Umbilical cord (tissue), 1 donor: ENCODE measurements at regions not wholly inside any gene's neighbourhood (a gene's known extent, or its start where the extent isn't known, plus 50 kb on each side); places are given as distances from the start of the nearest gene placed in this dataset.

Experiments
- DNase-seq: peaks from one replicate; pipeline ENCODE4 v3.0.0-alpha.2; 2015; ENCODE audit warnings: low spot score

- no peak for DNase-seq
Measured at GRCh38 chr11:38296211-38296776, 1698.3 kb upstream of the RAG2 start.

- DNase-seq, result no peak
Measured at GRCh38 chr11:38282718-38283117, 1684.7 kb upstream of the RAG2 start.

- no peak for DNase-seq
Measured at GRCh38 chr11:38278457-38279141, 1680.6 kb upstream of the RAG2 start.

DNA sequence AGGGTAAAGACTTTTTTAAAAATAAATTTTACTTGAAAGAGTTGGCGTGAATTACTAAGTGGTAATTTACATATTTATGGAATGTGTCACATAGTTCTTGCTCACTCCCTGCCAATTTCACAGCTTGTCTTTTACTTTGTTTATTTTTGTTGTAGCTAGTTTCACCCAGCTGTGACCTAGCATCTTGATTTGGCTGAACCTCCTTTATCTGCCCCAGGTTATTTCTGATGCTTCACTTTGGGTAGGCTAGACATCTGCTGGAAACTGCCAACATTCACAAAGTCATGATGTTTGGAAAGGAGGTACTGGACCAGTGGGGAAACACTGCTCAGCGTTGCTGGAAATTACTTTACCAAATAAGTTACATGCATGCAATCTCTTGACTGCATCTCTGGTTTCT lies 1676.0 kb upstream of the RAG2 start:
- no peak for DNase-seq

GRCh38 chr11:38272376-38272775 lies 1674.3 kb upstream of the RAG2 start:
- no peak for DNase-seq

GRCh38 chr11:38266691-38267090 lies 1668.7 kb upstream of the RAG2 start:
- no peak for DNase-seq

DNA sequence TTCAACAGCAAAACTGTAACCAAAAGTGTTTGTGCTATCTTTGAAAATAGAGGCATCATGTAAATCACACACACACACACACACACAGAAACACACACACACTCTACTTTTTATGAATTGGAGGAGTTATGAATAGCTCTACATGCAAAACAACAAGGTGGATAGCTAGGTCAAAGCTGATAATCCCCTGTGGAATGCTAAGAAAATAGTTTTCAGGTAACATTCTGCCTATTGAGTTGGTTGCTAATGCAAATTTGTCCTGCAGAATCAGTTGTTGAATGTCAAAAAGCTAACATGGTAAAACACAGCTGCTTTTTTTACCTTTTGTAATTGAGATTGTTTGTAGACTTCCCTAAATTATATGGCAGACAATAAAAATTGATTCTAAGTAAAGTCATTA lies 1658.4 kb upstream of the RAG2 start:
- DNase-seq, result no peak

- no peak for DNase-seq
Measured at GRCh38 chr11:38254913-38255312, 1656.9 kb upstream of the RAG2 start.

DNA sequence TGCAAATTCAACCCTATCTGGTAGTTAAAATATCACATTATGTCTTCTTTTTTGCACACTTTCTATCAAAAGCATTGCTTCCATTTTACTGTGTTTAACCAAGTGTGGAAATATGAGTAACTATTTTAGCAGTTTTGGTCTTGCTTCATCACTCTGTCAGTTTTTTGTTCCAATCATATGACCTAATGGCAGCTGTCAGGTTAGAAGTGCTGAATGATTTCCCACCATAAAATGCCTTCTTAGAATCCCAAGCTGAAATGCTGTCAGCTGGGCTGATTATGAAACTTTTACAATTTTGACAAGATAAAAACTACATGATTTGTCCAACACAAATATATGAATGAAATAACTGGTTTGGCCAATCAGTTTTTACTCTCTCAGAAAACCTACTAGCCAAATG lies 1654.6 kb upstream of the RAG2 start:
- DNase-seq, result no peak

- no peak for DNase-seq
Measured at GRCh38 chr11:38246451-38246850, 1648.4 kb upstream of the RAG2 start.

GRCh38 chr11:38226684-38227083 lies 1628.6 kb upstream of the RAG2 start:
- no peak for DNase-seq

DNA sequence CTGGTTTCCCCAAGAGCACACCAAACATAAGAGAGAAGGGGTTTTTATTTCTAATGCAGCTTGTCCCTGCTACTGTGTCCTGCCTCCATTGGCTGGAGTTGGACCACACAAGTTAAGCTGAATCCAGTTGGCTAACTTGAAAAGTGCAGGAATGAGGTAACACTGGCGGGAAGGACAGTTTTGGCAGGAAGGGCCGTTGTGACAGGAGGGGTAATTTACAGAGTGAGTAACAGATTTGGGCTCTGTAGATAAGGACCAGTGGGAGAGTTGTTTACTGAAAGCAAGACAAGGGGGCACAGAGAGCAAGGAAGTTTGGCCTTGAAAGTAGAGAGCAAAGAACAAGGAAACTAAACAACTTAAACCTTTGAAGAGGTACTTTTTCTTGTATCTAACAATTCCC lies 1623.3 kb upstream of the RAG2 start:
- DNase-seq, result no peak

DNA sequence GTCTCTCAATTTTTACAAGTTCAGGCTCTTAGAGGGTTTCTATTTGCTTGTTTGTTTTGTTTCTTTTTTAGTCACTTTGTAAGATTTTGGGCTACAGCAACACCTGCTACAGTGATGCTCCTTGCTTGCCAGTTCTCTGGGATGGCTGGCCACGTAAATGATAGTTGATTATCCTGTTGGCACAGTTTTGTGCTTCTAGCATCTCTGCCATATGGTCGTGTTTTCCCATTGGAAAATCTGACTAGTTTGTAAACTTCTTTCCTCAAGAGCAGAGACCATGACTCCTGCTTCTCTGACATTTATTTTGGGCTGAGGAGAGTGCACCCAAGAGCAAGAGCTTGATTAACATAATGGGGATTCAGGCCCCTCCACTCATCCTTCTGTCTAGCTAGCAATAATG lies 1621.6 kb upstream of the RAG2 start:
- no peak for DNase-seq

DNA sequence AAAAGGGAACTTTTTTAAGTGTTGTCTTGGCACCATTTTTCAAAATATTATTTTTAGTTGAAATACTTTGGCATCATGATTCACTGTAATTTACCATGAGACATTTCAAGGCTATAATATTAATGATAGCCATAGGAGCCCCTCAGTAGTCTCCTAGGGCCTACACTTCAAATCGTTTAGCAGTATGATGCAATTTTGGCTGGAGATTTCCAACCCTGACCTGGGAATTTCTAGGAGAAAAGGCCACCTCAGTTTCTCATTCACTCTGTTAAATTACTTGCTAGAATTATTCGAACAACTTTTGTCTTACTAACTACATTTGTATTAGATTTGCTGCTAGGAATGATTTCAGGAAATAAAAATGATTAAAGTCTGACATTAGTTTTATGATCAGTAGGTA lies 1610.9 kb upstream of the RAG2 start:
- DNase-seq, result no peak

DNA sequence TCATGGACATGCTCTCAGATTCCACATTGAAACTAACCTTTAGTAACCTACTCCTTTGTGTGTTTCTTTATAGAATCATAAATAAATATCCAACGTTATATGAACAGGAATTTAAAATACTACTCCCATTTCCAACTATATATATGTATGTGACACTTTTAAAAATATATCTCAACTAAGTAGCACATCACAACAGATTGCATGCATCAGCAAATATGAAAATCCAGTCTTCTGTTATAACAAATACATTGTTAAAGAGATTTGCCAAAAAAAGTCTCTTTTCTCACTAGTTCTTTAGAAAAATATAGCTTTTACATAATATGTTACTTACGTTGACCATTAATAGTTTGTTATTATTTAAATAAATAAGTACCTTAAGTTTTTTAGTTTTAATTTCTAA lies 1608.6 kb upstream of the RAG2 start:
- DNase-seq, result no peak

DNA sequence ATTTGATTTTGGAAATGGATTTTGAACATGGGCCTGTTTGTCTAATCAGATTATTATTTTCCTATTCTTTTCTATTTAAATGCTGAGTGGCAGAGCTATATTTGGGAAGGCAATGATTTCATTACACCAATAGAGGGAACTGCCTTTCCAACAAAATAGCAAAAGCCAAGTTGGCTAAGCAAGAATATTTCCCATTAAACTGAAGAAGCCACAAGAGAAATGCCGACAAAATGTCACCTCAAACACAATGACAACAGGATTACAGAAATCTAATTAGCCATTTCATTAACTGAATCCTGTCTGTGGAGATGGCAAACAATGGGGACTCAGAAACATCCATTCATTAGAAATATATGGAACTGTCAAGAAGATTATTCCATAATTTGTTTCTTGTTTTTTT lies 1593.1 kb upstream of the RAG2 start:
- no peak for DNase-seq

GRCh38 chr11:38182126-38182866 lies 1584.3 kb upstream of the RAG2 start:
- DNase-seq, result no peak

DNA sequence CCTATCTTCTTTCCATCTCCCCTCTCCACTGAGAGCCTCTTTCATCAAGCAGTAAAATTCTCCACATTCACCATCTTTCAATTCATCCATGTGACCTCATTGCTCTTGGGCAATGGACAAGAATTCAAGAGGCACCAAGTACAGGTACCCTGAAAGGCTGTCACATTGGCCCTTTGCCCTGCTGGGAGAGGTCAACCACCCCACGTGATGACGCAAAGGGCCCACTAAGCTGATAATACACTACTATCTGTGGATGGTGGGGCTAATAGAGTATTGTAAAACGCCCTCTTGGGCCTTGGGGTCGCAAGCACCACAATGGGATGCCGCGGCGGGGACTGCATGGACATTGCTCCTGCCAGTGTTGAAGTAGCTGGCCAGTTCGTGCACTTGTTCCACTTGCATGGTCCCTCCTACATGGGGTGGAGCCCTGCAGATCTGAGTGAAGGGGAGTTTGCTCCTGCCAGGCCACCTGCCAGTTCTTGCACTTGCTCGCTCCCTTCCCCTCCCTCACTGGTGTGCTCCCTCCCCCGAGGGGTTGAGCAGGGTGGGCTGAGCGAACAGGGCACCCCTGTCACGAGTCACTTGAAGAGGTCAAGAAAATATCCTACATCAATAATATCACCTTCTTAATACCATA lies 1578.8 kb upstream of the RAG2 start:
- no peak for DNase-seq

DNA sequence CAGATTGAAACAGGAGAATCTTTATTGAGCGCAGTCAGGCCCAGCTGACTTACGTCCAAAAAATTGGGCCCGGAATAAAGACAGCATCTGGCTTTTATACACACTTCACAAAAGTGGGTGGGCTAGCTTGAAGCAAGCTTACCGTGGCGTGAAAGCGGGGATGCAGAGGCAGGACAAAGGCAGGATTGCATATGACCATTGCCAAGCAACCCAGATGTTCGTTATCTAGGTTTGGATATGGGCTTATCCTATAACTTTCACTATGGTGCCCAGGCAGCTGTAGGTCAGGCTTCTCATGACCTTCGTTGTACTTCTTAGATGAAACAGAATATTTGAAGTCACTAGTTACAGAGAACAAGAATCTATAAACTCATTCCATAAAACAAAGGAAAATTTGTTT lies 1575.6 kb upstream of the RAG2 start:
- DNase-seq, result no peak

- peak; percentile 5 for DNase-seq
Measured at GRCh38 chr11:38169286-38169685, 1571.2 kb upstream of the RAG2 start.

DNA sequence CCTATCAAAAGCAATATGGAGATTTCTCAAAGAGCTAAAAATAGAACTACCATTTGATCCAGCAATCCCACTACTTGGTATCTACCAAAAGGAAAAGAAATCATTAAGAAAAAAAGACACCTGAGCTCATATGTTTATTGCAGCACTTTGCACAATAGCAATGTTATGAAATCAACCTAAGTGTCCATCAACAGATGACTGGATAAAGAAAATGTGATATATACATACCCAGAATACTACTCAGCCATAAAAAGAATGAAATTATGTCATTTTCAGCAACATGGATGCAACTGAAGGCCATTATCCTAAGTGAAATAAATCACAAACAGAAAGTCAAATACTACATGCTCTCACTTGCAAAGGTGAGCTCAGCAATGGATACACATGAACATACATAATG lies 1565.5 kb upstream of the RAG2 start:
- DNase-seq, result no peak

GRCh38 chr11:38160433-38160832 lies 1562.4 kb upstream of the RAG2 start:
- no peak for DNase-seq

GRCh38 chr11:38159038-38159437 lies 1561.0 kb upstream of the RAG2 start:
- DNase-seq, result no peak
